H1 (cell line): ENCODE measurements at regions not wholly inside any gene's neighbourhood (a gene's known extent, or its start where the extent isn't known, plus 50 kb on each side); places are given as distances from the start of the nearest gene placed in this dataset.

Experiments
- CTCF ChIA-PET: fragments of 300-600 bp; sonication (Branson Sonifier 250); formaldehyde crosslinking; loops from one replicate; lab custom pipeline; 2021; ENCODE audit not compliant: partially characterized antibody; lab: Charles Lee
- POLR2A ChIA-PET: fragments of 300-600 bp; sonication (Branson Sonifier 250); formaldehyde crosslinking; loops from one replicate; lab custom pipeline; 2021; ENCODE audit warnings: inconsistent platforms; ENCODE audit not compliant: partially characterized antibody; lab: Charles Lee
- DNase-seq, 2 experiments: peaks; one replicate each; pipeline versions ENCODE4 v3.0.0 to v3.0.0-alpha.2; 2010 to 2022; ENCODE audit warnings: low spot score in 2 of 2, low read depth in 1 of 2, mixed read lengths in 1 of 2
- FAIRE-seq: peaks from 2 replicates; lab custom pipeline; 2011; peaks lifted over from hg19 to GRCh38; lab: Jason Lieb, UNC
- H2AFZ ChIP-seq: 2 replicates; pipeline ENCODE4 v1.8.1; 2012; ENCODE audit warnings: low read length, inconsistent platforms
- H2AK5ac ChIP-seq: 2 replicates; pipeline ENCODE4 v1.6.1; 2013; ENCODE audit warnings: low read depth, low read length
- H2BK120ac ChIP-seq: replicated peaks from 2 replicates; pipeline ENCODE3; 2013; ENCODE audit warnings: low read depth, low read length, inconsistent platforms
- H2BK12ac ChIP-seq: 2 replicates; pipeline ENCODE4 v1.6.1; 2013; ENCODE audit warnings: low read depth, low read length
- H2BK15ac ChIP-seq: 2 replicates; pipeline ENCODE4 v1.6.1; 2013; ENCODE audit warnings: low read length
- H2BK20ac ChIP-seq: 2 replicates; pipeline ENCODE4 v1.6.1; 2013; ENCODE audit warnings: low read length
- H2BK5ac ChIP-seq: 2 replicates; pipeline ENCODE4 v1.6.1; 2013; ENCODE audit warnings: low read depth, low read length
- H3K14ac ChIP-seq: 2 replicates; pipeline ENCODE4 v1.6.1; 2013; ENCODE audit warnings: inconsistent platforms; ENCODE audit not compliant: insufficient read length
- H3K18ac ChIP-seq: 2 replicates; pipeline ENCODE4 v1.6.1; 2013; ENCODE audit warnings: low read length; ENCODE audit errors: extremely low read depth
- H3K23ac ChIP-seq: 2 replicates; pipeline ENCODE4 v1.6.1; 2013; ENCODE audit warnings: inconsistent platforms; ENCODE audit not compliant: insufficient read length
- H3K23me2 ChIP-seq: 2 replicates; pipeline ENCODE4 v1.6.1; 2013; ENCODE audit warnings: low read depth, low read length
- H3K27ac ChIP-seq: 2 replicates; pipeline ENCODE4 v1.6.1; 2011; ENCODE audit warnings: low read depth, low read length, inconsistent platforms
- H3K27me3 ChIP-seq, 4 experiments: replicated peaks in 1 of 4; 1 replicate in 1 of 4; 2 replicates in 3 of 4; pipeline versions ENCODE4 v1.6.1 to v1.8.1; 2011 to 2013; ENCODE audit warnings: low read length in 3 of 4, mild to moderate bottlenecking in 3 of 4, inconsistent platforms in 2 of 4, mixed read lengths in 2 of 4, moderate library complexity in 1 of 4; ENCODE audit not compliant: control insufficient read depth in 3 of 4, insufficient read depth in 3 of 4; ENCODE audit errors: extremely low read depth in 1 of 4
- H3K36me3 ChIP-seq, 4 experiments: 2 replicates each; pipeline versions ENCODE4 v1.6.1 to v1.8.1; 2011 to 2013; ENCODE audit warnings: mild to moderate bottlenecking in 4 of 4, low read length in 3 of 4, moderate library complexity in 2 of 4, control low read depth in 1 of 4, inconsistent platforms in 1 of 4; ENCODE audit not compliant: insufficient read depth in 4 of 4, control insufficient read depth in 2 of 4
- H3K4ac ChIP-seq: replicated peaks from 2 replicates; pipeline ENCODE3; 2013; ENCODE audit warnings: low read length, low read depth, mixed read lengths, inconsistent platforms; ENCODE audit not compliant: insufficient read length
- H3K4me1 ChIP-seq, 4 experiments: replicated peaks in 1 of 4; 1 replicate in 1 of 4; 2 replicates in 3 of 4; pipeline versions ENCODE4 v1.6.1 to v1.8.1; 2011 to 2013; ENCODE audit warnings: low read length in 3 of 4, inconsistent platforms in 2 of 4, mixed read lengths in 1 of 4; ENCODE audit not compliant: insufficient read depth in 4 of 4, control insufficient read depth in 3 of 4
- H3K4me2 ChIP-seq, 2 experiments: 2 replicates each; pipeline versions ENCODE4 v1.6.1 to v1.8.1; 2011 to 2013; ENCODE audit warnings: low read depth in 2 of 2, low read length in 2 of 2, control low read depth in 1 of 2, inconsistent platforms in 1 of 2, mild to moderate bottlenecking in 1 of 2; ENCODE audit not compliant: insufficient read depth in 1 of 2
- H3K4me3 ChIP-seq, 4 experiments: fragments of 200-600, 300-600 bp in 1 of 4; sonication (generic), shearing (Covaris generic), sonication (Bioruptor Twin) in 1 of 4; 2 replicates each; pipeline versions ENCODE4 v1.5.1 to v1.8.1; 2011 to 2016; ENCODE audit warnings: low read length in 4 of 4, low read depth in 3 of 4, control low read depth in 2 of 4, inconsistent platforms in 2 of 4, mild to moderate bottlenecking in 2 of 4, mixed read lengths in 1 of 4, moderate library complexity in 1 of 4; ENCODE audit not compliant: insufficient read depth in 2 of 4; ENCODE audit errors: extremely low read depth in 1 of 4
- H3K56ac ChIP-seq: replicated peaks from 2 replicates; pipeline ENCODE3; 2013; ENCODE audit warnings: low read depth, mild to moderate bottlenecking, mixed read lengths, low read length, inconsistent platforms; ENCODE audit not compliant: insufficient read length
- H3K79me1 ChIP-seq: 2 replicates; pipeline ENCODE4 v1.6.1; 2013; ENCODE audit warnings: low read depth, low read length, control low read depth
- H3K79me2 ChIP-seq, 2 experiments: 2 replicates each; pipeline versions ENCODE4 v1.6.1 to v1.8.1; 2012 to 2013; ENCODE audit warnings: low read length in 2 of 2, mild to moderate bottlenecking in 2 of 2, inconsistent platforms in 1 of 2; ENCODE audit not compliant: insufficient read depth in 2 of 2, control insufficient read depth in 1 of 2
- H3K9ac ChIP-seq, 4 experiments: replicated peaks in 1 of 4; 1 replicate in 1 of 4; 2 replicates in 3 of 4; pipeline versions ENCODE4 v1.6.1 to v1.8.1; 2011 to 2013; ENCODE audit warnings: low read depth in 3 of 4, low read length in 3 of 4, control low read depth in 2 of 4, mild to moderate bottlenecking in 2 of 4, moderate library complexity in 2 of 4, inconsistent platforms in 1 of 4; ENCODE audit errors: extremely low read depth in 1 of 4
- H3K9me3 ChIP-seq, 2 experiments: 2 replicates each; pipeline versions ENCODE4 v1.6.1 to v1.8.1; 2012 to 2013; ENCODE audit warnings: mild to moderate bottlenecking in 2 of 2, moderate library complexity in 2 of 2, control low read depth in 1 of 2, inconsistent platforms in 1 of 2, low read depth in 1 of 2, low read length in 1 of 2, mixed read lengths in 1 of 2; ENCODE audit not compliant: insufficient read depth in 2 of 2
- H4K20me1 ChIP-seq, 2 experiments: replicated peaks in 1 of 2; 2 replicates each; pipeline versions ENCODE3 to v1.8.1; 2011 to 2013; ENCODE audit warnings: inconsistent platforms in 2 of 2, low read length in 2 of 2, mild to moderate bottlenecking in 1 of 2; ENCODE audit not compliant: insufficient read depth in 2 of 2, control insufficient read depth in 1 of 2
- H4K5ac ChIP-seq: 2 replicates; pipeline ENCODE4 v1.6.1; 2013; ENCODE audit warnings: low read length, low read depth, mixed read lengths, inconsistent platforms; ENCODE audit not compliant: insufficient read length
- H4K8ac ChIP-seq: 2 replicates; pipeline ENCODE4 v1.8.0; 2013; ENCODE audit warnings: mild to moderate bottlenecking, moderate library complexity, low read length, inconsistent platforms; ENCODE audit not compliant: insufficient read depth; ENCODE audit errors: extremely low read depth
- H4K91ac ChIP-seq: replicated peaks from 2 replicates; pipeline ENCODE3; 2013; ENCODE audit warnings: low read length, mixed read lengths, inconsistent platforms; ENCODE audit not compliant: insufficient read length
- ASH2L ChIP-seq: fragments of 200-600, 300-600 bp; sonication (generic); IDR thresholded peaks from one replicate; pipeline ENCODE4 v1.7.1; 2017; ENCODE audit warnings: low read length
- BCL11A ChIP-seq, 2 experiments: IDR thresholded peaks; one replicate each; pipeline ENCODE4 v1.6.1; 2011; ENCODE audit warnings: low read depth in 2 of 2, low read length in 2 of 2, mild to moderate bottlenecking in 2 of 2
- BRCA1 ChIP-seq: IDR thresholded peaks from 2 replicates; pipeline ENCODE4 v1.6.1; 2012; ENCODE audit warnings: low read depth, low read length, improper control_type of control experiment
- CREB1 ChIP-seq: IDR thresholded peaks from 2 replicates; pipeline ENCODE4 v1.6.1; 2012; ENCODE audit warnings: inconsistent platforms
- E2F6 ChIP-seq: IDR thresholded peaks from 2 replicates; pipeline ENCODE4 v1.6.1; 2012; ENCODE audit warnings: inconsistent platforms
- EGR1 ChIP-seq: IDR thresholded peaks from 2 replicates; pipeline ENCODE4 v1.6.1; 2011; ENCODE audit warnings: low read depth, low read length, borderline replicate concordance
- EP300 ChIP-seq, 2 experiments: IDR thresholded peaks; 1 replicate in 1 of 2; 2 replicates in 1 of 2; pipeline ENCODE4 v1.6.1; 2011 to 2012; ENCODE audit warnings: low read depth in 2 of 2, low read length in 2 of 2, mild to moderate bottlenecking in 2 of 2, borderline replicate concordance in 1 of 2, inconsistent platforms in 1 of 2, moderate library complexity in 1 of 2
- FOSL1 ChIP-seq: IDR thresholded peaks from 2 replicates; pipeline ENCODE4 v1.6.1; 2011; ENCODE audit warnings: mild to moderate bottlenecking, low read depth, low read length, moderate library complexity; ENCODE audit not compliant: insufficient read depth
- POU5F1 ChIP-seq: IDR thresholded peaks from 2 replicates; pipeline ENCODE4 v1.6.1; 2011; ENCODE audit warnings: low read depth, mild to moderate bottlenecking, low read length, moderate library complexity
- RNF2 ChIP-seq: fragments of 200-900, 300-1000 bp; sonication (generic); IDR thresholded peaks from 2 replicates; pipeline ENCODE4 v1.7.1; 2016; ENCODE audit warnings: borderline replicate concordance, low read depth, mild to moderate bottlenecking, antibody characterized with exemption, low read length; ENCODE audit not compliant: poor library complexity, severe bottlenecking; ENCODE audit errors: missing control alignments
- SIX5 ChIP-seq: IDR thresholded peaks from 2 replicates; pipeline ENCODE4 v1.6.1; 2011; ENCODE audit warnings: mild to moderate bottlenecking, low read depth, low read length
- TAF7 ChIP-seq: optimal IDR thresholded peaks from 2 replicates; pipeline ENCODE3; 2011; ENCODE audit warnings: low read depth, mild to moderate bottlenecking, inconsistent platforms, low read length, moderate library complexity, borderline replicate concordance
- TEAD4 ChIP-seq: IDR thresholded peaks from 2 replicates; pipeline ENCODE4 v1.6.1; 2012; ENCODE audit warnings: low read depth, low read length, inconsistent platforms, mixed read lengths
- YY1 ChIP-seq: IDR thresholded peaks from 2 replicates; pipeline ENCODE4 v1.6.1; 2011; ENCODE audit warnings: low read depth, mild to moderate bottlenecking, low read length
- WGBS, 2 experiments: shearing (Covaris generic) in 1 of 2; methylation state at CpG; one replicate each; pipeline versions ENCODE4 v1.1.6 to v1.1.7; 2013 to 2015; ENCODE audit warnings: low lambda C conversion rate in 2 of 2, mixed read lengths in 2 of 2, inconsistent platforms in 1 of 2, low coverage in 1 of 2, missing lambda C conversion rate in 1 of 2; ENCODE audit not compliant: insufficient replicate concordance in 2 of 2, insufficient coverage in 1 of 2, insufficient read length in 1 of 2; ENCODE audit errors: extremely low coverage in 1 of 2, missing lambda C conversion rate in 1 of 2; 5-methylcytosine and 5-hydroxymethylcytosine counted together

GRCh38 chr6:2485116-2485515, 239.7 kb upstream of the GMDS start:
- H3K4me2 ChIP-seq = no peak overlapping the region
- 92% methylated on average over 7 of the region's 7 CpGs; no CpG with 5 or more reads in 1 of the 2 experiments for WGBS, 2 experiments
- H3K4me3 ChIP-seq = no peak overlapping the region
- no peak overlapping the region for H3K14ac ChIP-seq
- H3K9me3 ChIP-seq = peaks cover 6 to 9% of the 10 kb centered on the region in 2 experiments; a peak in 3 of 4 replicates
- no peak overlapping the region for H3K9ac ChIP-seq
- H3K79me1 ChIP-seq = no peaks in the 10 kb centered on the region
- H2BK15ac ChIP-seq = no peak overlapping the region
- H2BK5ac ChIP-seq = no peak overlapping the region
- H3K23me2 ChIP-seq = no peaks in the 10 kb centered on the region
- H3K4ac ChIP-seq = no peak overlapping the region
- H2BK120ac ChIP-seq = no peak overlapping the region
- no peak overlapping the region for H4K91ac ChIP-seq
- H2AFZ ChIP-seq = no peak overlapping the region
- no peak overlapping the region for H4K5ac ChIP-seq
- H3K4me1 ChIP-seq = no peaks in the 10 kb centered on the region; a peak in 1 of 7 replicates
- ChIA-PET POLR2A (no interaction called here), CTCF (interaction anchor here (2.8 kb wide), 1 partner anchor 149 kb away, joined by 8 read pairs; no protein-coding TSS in a partner anchor)
- no peaks in the 10 kb centered on the region for H3K79me2 ChIP-seq
- H3K23ac ChIP-seq = no peak overlapping the region
- no peak overlapping the region for H4K8ac ChIP-seq
- peaks cover 0 to 2% (median 0%) of the 10 kb centered on the region in 4 experiments; a peak in 1 of 7 replicates for H3K27me3 ChIP-seq
- DNase-seq = no peak
- H3K18ac ChIP-seq = no peak overlapping the region
- FAIRE-seq = no peak
- H3K56ac ChIP-seq = no peak overlapping the region
- H4K20me1 ChIP-seq = no peaks in the 10 kb centered on the region
- no peaks in the 10 kb centered on the region for H3K36me3 ChIP-seq
- H2AK5ac ChIP-seq = no peak overlapping the region
- no peak overlapping the region for H2BK20ac ChIP-seq
- no peak overlapping the region for H3K27ac ChIP-seq
- H2BK12ac ChIP-seq = no peak overlapping the region
- TF ChIP-seq EP300 (IDR thresholded peaks at IDR 0.05; ENCODE audit: borderline replicate concordance in 1 of 2, low read depth in 2 of 2, low read length in 2 of 2) (no peak), EGR1 (no peak), TEAD4 (no peak), RNF2 (no peak), BCL11A (IDR thresholded peaks at IDR 0.05; ENCODE audit: low read depth in 2 of 2, low read length in 2 of 2) (no peak), TAF7 (no peak), YY1 (no peak), BRCA1 (no peak), E2F6 (no peak), CREB1 (no peak), POU5F1 (no peak), FOSL1 (no peak), ASH2L (no peak), SIX5 (no peak)
